Adrenal gland (tissue), 9 donors: ENCODE measurements at regions not wholly inside any gene's neighbourhood (a gene's known extent, or its start where the extent isn't known, plus 50 kb on each side); places are given as distances from the start of the nearest gene placed in this dataset.

ENCODE experiments used
- DNase-seq, 7 donors: peaks; one replicate each; pipeline ENCODE4 v3.0.0-alpha.2; 2019 to 2020
- H3K27ac ChIP-seq, 5 donors: fragments of 200-600 bp; sonication (generic) in 4 of 5; 1 replicate in 3 of 5; 2 replicates in 2 of 5; pipeline versions ENCODE4 v1.5.1 to v1.8.0; 2016 to 2020; ENCODE audit warnings: mild to moderate bottlenecking in 1 of 5
- H3K27me3 ChIP-seq: fragments of 200-600 bp; 2 replicates; pipeline ENCODE4 v1.8.0; 2021
- H3K36me3 ChIP-seq, 2 donors: fragments of 200-600 bp; replicated peaks in 1 of 2; 1 replicate in 1 of 2; 2 replicates in 1 of 2; pipeline versions ENCODE4 v1.5.1 to v1.8.0; 2018 to 2022
- H3K4me1 ChIP-seq, 2 donors: fragments of 200-600 bp; replicated peaks in 1 of 2; 1 replicate in 1 of 2; 2 replicates in 1 of 2; pipeline versions ENCODE4 v1.5.1 to v1.8.0; 2018 to 2021
- H3K4me3 ChIP-seq, 4 donors: fragments of 200-600 bp; sonication (generic) in 3 of 4; one replicate each; pipeline ENCODE4 v1.5.1; 2016 to 2018
- H3K9me3 ChIP-seq, 3 donors: fragments of 200-600 bp; sonication (generic) in 1 of 3; replicated peaks in 1 of 3; 1 replicate in 2 of 3; 2 replicates in 1 of 3; pipeline versions ENCODE4 v1.5.1 to v1.8.0; 2016 to 2021
- POLR2A ChIP-seq, 2 donors: fragments of 450-650 bp; IDR thresholded peaks; one replicate each; pipeline ENCODE4 v1.6.1; 2017; ENCODE audit warnings: antibody characterized with exemption in 2 of 2, mild to moderate bottlenecking in 2 of 2, moderate library complexity in 1 of 2
- WGBS, 4 donors: extraction: QIAGEN DNeasy Blood & Tissue Kit in 2 of 4; methylation state at CpG; one replicate each; pipeline versions ENCODE4 v1.1.5 to v1.1.7; 2013 to 2017; 5-methylcytosine and 5-hydroxymethylcytosine counted together
- intact Hi-C, 2 donors: fragments of 100-400 bp; cut with DNase I; formaldehyde crosslinking; loops; one replicate each; pipeline versions ENCODE4 v1.14.1 to v1.15.0; 2022 to 2023
- TF ChIP-seq, protein P1 (sequence below), 6 experiments: fragments of 450-650 bp in 4 of 6; fragments of 200-600 bp in 2 of 6; sonication (generic) in 1 of 6; IDR thresholded peaks; 1 replicate in 5 of 6; 2 replicates in 1 of 6; pipeline versions ENCODE4 v1.5.1 to v1.8.0; 2016 to 2021; ENCODE audit warnings: antibody characterized with exemption in 6 of 6, mild to moderate bottlenecking in 2 of 6, moderate library complexity in 1 of 6
- donor health status: healthy with polysubstance abuse.
- donor health status: Bipolar disorder and iron deficiency.
- donor health status: DM: yes; HTN: yes; CAD: no.
- donor health status: DM: no; HTN: no; CAD: no.
- donor health status: DM: no; HTN: no; CAD: no.

- H3K36me3 ChIP-seq: no peaks in the 10 kb centered on the region
- no peak for TF ChIP-seq POLR2A (IDR thresholded peaks at IDR 0.05)
- peaks cover 23% of the 10 kb centered on the region for H3K27me3 ChIP-seq
- no peaks in the 10 kb centered on the region for H3K9me3 ChIP-seq
- no peak overlapping the region for H3K27ac ChIP-seq
- 84 to 89% (median 88%) methylated on average over 7 of the region's 7 CpGs for whole genome bisulfite sequencing, 4 donors
- H3K4me1 ChIP-seq: no peaks in the 10 kb centered on the region
- no peak for DNase-seq
- intact Hi-C loops: no loop called here
- H3K4me3 ChIP-seq: no peak overlapping the region
These were observed 63.6 kb upstream of the MNX1 start for GRCh38 chr7:157073949-157074624.

DNA sequence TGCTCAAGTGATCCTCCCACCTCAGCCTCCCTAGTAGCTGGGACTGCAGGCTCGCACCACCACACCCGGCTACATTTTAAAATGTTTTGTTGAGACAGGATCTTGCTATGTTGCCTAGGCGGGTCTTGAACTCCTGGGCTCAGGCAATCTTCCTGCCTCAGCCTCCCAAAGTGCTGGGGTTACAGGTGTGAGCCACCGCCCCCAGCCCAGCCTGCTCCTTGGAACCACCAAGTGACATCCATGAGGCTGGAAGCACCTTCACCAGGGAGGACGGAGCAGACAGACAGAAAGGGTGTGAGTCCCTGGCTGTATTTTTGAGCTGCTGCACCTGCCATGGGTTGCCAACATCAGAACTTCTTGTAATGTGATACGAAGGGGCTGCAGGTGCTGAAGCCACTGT is 62.3 kb upstream of the UBE3C start:
- H3K27me3 ChIP-seq: peaks cover 32% of the 10 kb centered on the region
- 66 to 89% (median 81%) methylated on average over 2 to 6 of the region's 6 CpGs for WGBS, 4 donors
- no peak for DNase-seq

DNA sequence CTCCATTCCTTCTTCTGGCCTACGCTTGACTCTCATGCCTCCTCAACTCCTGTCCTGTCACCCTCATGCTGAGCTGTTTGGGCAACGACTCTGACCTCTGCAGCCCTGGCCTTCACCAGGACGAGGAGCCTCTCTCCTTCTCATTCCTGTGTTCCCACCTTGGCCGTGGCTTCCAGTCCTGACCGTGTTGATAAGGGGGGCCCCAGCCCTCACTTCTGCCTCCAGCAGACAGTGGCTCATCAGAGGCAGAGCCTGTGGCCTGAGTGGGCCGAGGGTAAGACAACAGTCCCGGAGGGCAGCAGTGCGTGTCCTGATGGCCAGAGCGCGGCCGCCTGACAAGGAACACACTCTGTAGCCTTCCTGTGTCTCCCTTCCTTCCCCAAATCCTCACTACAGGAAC is 61.7 kb upstream of the UBE3C start:
- no peak for TF ChIP-seq POLR2A (IDR thresholded peaks at IDR 0.05)
- TF ChIP-seq, protein P1, sequence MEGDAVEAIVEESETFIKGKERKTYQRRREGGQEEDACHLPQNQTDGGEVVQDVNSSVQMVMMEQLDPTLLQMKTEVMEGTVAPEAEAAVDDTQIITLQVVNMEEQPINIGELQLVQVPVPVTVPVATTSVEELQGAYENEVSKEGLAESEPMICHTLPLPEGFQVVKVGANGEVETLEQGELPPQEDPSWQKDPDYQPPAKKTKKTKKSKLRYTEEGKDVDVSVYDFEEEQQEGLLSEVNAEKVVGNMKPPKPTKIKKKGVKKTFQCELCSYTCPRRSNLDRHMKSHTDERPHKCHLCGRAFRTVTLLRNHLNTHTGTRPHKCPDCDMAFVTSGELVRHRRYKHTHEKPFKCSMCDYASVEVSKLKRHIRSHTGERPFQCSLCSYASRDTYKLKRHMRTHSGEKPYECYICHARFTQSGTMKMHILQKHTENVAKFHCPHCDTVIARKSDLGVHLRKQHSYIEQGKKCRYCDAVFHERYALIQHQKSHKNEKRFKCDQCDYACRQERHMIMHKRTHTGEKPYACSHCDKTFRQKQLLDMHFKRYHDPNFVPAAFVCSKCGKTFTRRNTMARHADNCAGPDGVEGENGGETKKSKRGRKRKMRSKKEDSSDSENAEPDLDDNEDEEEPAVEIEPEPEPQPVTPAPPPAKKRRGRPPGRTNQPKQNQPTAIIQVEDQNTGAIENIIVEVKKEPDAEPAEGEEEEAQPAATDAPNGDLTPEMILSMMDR (IDR thresholded peaks at IDR 0.05): no peak
- intact Hi-C loops: no loop called here
- peak in 1 of 7 donors; percentile 9 for DNase-seq
- WGBS, 4 donors: 65 to 75% (median 74%) methylated on average over 10 to 11 of the region's 11 CpGs
- H3K27ac ChIP-seq: no peak overlapping the region
- peaks cover 33% of the 10 kb centered on the region for H3K27me3 ChIP-seq
- H3K4me3 ChIP-seq: no peak overlapping the region
- no peaks in the 10 kb centered on the region for H3K4me1 ChIP-seq
- no peaks in the 10 kb centered on the region for H3K9me3 ChIP-seq
- H3K36me3 ChIP-seq: no peaks in the 10 kb centered on the region

More for the DNA sequence above, 62.3 kb upstream of the UBE3C start:
- Histone ChIP-seq H3K27ac (no peak overlapping the region), H3K4me3 (no peak overlapping the region), H3K9me3 (no peaks in the 10 kb centered on the region), H3K4me1 (no peaks in the 10 kb centered on the region), H3K36me3 (no peaks in the 10 kb centered on the region)
- TF ChIP-seq POLR2A (IDR thresholded peaks at IDR 0.05): no peak
- TF ChIP-seq, protein P1 (IDR thresholded peaks at IDR 0.05): no peak
- intact Hi-C loops: no loop called here

- Histone ChIP-seq H3K27ac (no peak overlapping the region), H3K4me1 (no peaks in the 10 kb centered on the region), H3K36me3 (no peaks in the 10 kb centered on the region), H3K27me3 (peaks cover 24% of the 10 kb centered on the region), H3K4me3 (no peak overlapping the region), H3K9me3 (no peaks in the 10 kb centered on the region)
- peak in 1 of 7 donors; percentile 35 for DNase-seq
- 15 to 17% (median 16%) methylated on average over 25 to 44 of the region's 44 CpGs for WGBS, 4 donors
- intact Hi-C loops: no loop called here
- TF ChIP-seq POLR2A (IDR thresholded peaks at IDR 0.05): no peak
These were observed 60.6 kb upstream of the UBE3C start for GRCh38 chr7:157077986-157078644.

GRCh38 chr7:157079116-157079515 is 59.6 kb upstream of the UBE3C start:
- DNase-seq: peak in 1 of 7 donors; percentile 31
- Histone ChIP-seq H3K27me3 (peaks cover 24% of the 10 kb centered on the region), H3K9me3 (no peaks in the 10 kb centered on the region), H3K36me3 (no peaks in the 10 kb centered on the region), H3K4me3 (no peak overlapping the region), H3K4me1 (no peaks in the 10 kb centered on the region), H3K27ac (no peak overlapping the region)
- intact Hi-C loops: no loop called here
- 81 to 89% (median 88%) methylated on average over 7 of the region's 7 CpGs for WGBS, 4 donors
- no peak for TF ChIP-seq POLR2A (IDR thresholded peaks at IDR 0.05)
- TF ChIP-seq, protein P1 (IDR thresholded peaks at IDR 0.05): no peak
